CD8-positive, alpha-beta memory T cell (primary cell): ENCODE measurements at regions not wholly inside any gene's neighbourhood (a gene's known extent, or its start where the extent isn't known, plus 50 kb on each side); places are given as distances from the start of the nearest gene placed in this dataset.

ENCODE experiments used
- CTCF ChIA-PET: fragments of 350-600 bp; sonication (Branson Sonifier 250); formaldehyde crosslinking; loops from one replicate; lab custom pipeline; 2021; ENCODE audit warnings: antibody characterized with exemption; lab: Charles Lee
- POLR2A ChIA-PET: fragments of 350-600 bp; sonication (Branson Sonifier 250); formaldehyde crosslinking; loops from one replicate; lab custom pipeline; 2021; ENCODE audit warnings: antibody characterized with exemption; lab: Charles Lee
- DNase-seq, 5 donors: peaks; one replicate each; pipeline versions ENCODE4 v3.0.0 to v3.0.0-alpha.2; 2020 to 2022; ENCODE audit warnings: mixed read lengths in 1 of 5
- H3K27ac ChIP-seq: one replicate; pipeline ENCODE4 v1.7.0; 2013; ENCODE audit warnings: low read depth, mild to moderate bottlenecking, low read length, moderate library complexity
- H3K27me3 ChIP-seq: 2 replicates; pipeline ENCODE4 v1.7.0; 2013; ENCODE audit warnings: low read length, mild to moderate bottlenecking; ENCODE audit not compliant: insufficient read depth, poor library complexity, severe bottlenecking
- H3K36me3 ChIP-seq: 2 replicates; pipeline ENCODE4 v1.7.0; 2013; ENCODE audit warnings: mild to moderate bottlenecking, low read length, moderate library complexity; ENCODE audit not compliant: insufficient read depth
- H3K4me1 ChIP-seq: 2 replicates; pipeline ENCODE4 v1.7.0; 2013; ENCODE audit warnings: mild to moderate bottlenecking, low read length, moderate library complexity; ENCODE audit not compliant: insufficient read depth
- H3K4me3 ChIP-seq: 2 replicates; pipeline ENCODE4 v1.7.0; 2013; ENCODE audit warnings: mild to moderate bottlenecking, low read length
- H3K9me3 ChIP-seq: 2 replicates; pipeline ENCODE4 v1.7.0; 2013; ENCODE audit warnings: mild to moderate bottlenecking, low read length
- H3K27ac Mint-ChIP-seq, 8 donors: one replicate each; pipeline ENCODE4 v1.8.0; 2020 to 2021; ENCODE audit warnings: mixed read lengths in 8 of 8, mild to moderate bottlenecking in 6 of 8, inconsistent platforms in 3 of 8, moderate library complexity in 3 of 8
- H3K27me3 Mint-ChIP-seq, 2 donors: one replicate each; pipeline ENCODE4 v1.8.0; 2020 to 2021; ENCODE audit warnings: mixed read lengths in 2 of 2, mild to moderate bottlenecking in 1 of 2, moderate library complexity in 1 of 2
- H3K36me3 Mint-ChIP-seq, 3 donors: one replicate each; pipeline ENCODE4 v1.8.0; 2020 to 2021; ENCODE audit warnings: mixed read lengths in 3 of 3, inconsistent platforms in 1 of 3, mild to moderate bottlenecking in 1 of 3
- H3K4me1 Mint-ChIP-seq, 3 donors: one replicate each; pipeline ENCODE4 v1.8.0; 2020 to 2021; ENCODE audit warnings: mixed read lengths in 3 of 3, inconsistent platforms in 1 of 3, mild to moderate bottlenecking in 1 of 3
- H3K4me3 Mint-ChIP-seq, 7 donors: one replicate each; pipeline ENCODE4 v1.8.0; 2020 to 2021; ENCODE audit warnings: mixed read lengths in 7 of 7, mild to moderate bottlenecking in 6 of 7, moderate library complexity in 4 of 7, inconsistent platforms in 2 of 7
- H3K9me3 Mint-ChIP-seq, 5 donors: one replicate each; pipeline ENCODE4 v1.8.0; 2020 to 2022; ENCODE audit warnings: mixed read lengths in 5 of 5, mild to moderate bottlenecking in 3 of 5, moderate library complexity in 2 of 5, inconsistent platforms in 1 of 5

DNA sequence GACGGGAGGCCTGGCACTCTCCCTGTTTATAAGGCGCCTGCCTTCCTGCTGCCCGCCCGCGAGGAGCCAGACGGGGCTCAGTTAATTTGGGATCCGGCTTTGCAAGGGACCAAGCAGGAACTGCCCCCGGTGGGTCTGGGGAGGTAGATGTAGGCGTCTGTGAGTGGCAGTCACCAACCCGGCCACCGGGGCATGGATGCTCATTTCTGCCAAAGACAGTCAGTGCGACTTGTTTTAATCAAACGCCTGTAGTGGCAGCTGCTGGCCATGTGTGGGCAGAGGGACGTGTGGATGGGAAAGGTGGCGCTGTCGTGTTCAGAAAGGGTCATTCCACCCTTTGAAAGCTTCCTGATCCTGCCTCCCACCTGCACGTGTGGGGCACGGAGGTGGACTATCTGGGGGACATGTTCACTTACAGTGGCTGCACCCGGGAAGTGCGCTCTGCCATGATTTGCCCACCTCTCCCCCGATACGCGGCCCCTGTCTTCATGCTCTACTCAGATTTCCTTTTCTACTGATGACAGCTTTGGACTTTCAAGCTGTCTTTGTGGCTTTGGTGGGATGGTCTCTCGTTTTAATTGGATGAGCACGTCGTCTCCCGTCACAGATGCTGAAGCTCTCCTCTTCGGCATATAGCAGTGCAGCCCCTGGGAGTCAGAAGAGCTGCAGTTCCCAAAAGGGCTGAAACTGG is 60.3 kb upstream of the CIBAR2 start:
- Histone ChIP-seq H3K9me3 (no peaks in the 10 kb centered on the region), H3K4me1 (no peaks in the 10 kb centered on the region), H3K27ac (no peak overlapping the region), H3K36me3 (no peaks in the 10 kb centered on the region), H3K4me3 (no peak overlapping the region), H3K27me3 (peaks cover 5% of the 10 kb centered on the region)
- H3K27me3 Mint-ChIP-seq = peaks cover 22 to 67% of the 10 kb centered on the region in 2 donors
- no peaks in the 10 kb centered on the region for H3K9me3 Mint-ChIP-seq
- ChIA-PET POLR2A (no interaction called here), CTCF (no interaction called here)
- DNase-seq = no peak
- no peak overlapping the region for H3K27ac Mint-ChIP-seq
- H3K4me1 Mint-ChIP-seq = peaks cover 0 to 3% (median 1%) of the 10 kb centered on the region in 3 donors
- H3K4me3 Mint-ChIP-seq = peak overlapping the region in 1 of 7 donors; percentile 71
- no peaks in the 10 kb centered on the region for H3K36me3 Mint-ChIP-seq

DNA sequence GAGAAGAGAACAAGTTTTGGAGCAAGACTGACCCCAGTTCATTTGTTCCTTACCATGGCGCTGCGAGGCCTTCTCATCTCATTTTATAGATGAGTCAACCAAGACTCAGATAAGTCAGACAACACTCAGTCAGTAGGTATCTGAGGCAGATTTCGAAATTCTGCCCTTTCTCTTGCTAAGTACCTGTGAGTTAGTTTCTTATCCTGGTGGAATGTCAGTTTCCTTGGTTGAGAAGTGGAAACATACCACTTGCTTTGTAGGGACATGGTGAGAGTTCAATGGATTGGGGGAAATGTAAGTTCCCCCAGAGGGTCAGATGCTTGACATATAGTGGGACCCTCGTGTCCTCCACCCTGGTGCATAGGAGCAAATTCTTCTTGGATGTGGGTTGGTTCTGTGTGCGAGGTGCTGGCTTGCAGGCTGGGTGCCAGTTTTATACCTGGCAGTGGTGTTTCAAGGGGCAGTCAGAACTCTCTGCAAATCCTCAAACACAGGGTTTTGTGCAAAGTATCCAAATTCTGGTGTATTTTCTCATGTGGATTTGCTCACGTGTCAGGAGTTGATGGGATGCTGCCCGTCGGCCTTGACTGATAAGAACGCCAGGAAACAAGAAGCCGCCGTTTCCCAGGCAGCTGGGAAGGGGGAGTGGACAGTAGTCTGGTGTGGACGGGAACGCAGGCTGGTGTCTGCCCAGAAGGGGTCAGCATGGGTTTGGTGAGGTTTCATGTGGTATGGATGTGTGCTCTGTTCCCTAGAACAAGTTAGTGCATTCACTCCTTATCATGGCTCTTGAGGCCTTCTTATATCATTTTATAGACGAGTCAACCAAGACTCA is 61.1 kb upstream of the CIBAR2 start:
- CTCF ChIA-PET = no interaction called here
- POLR2A ChIA-PET = no interaction called here
- H3K9me3 Mint-ChIP-seq = no peaks in the 10 kb centered on the region
- no peak overlapping the region for H3K4me3 Mint-ChIP-seq
- peaks cover 0 to 3% (median 1%) of the 10 kb centered on the region in 3 donors for H3K4me1 Mint-ChIP-seq
- H3K36me3 ChIP-seq = no peaks in the 10 kb centered on the region
- no peaks in the 10 kb centered on the region for H3K4me1 ChIP-seq
- H3K36me3 Mint-ChIP-seq = no peaks in the 10 kb centered on the region
- DNase-seq = no peak
- peaks cover 21 to 68% of the 10 kb centered on the region in 2 donors for H3K27me3 Mint-ChIP-seq
- H3K27me3 ChIP-seq = peaks cover 5% of the 10 kb centered on the region
- no peaks in the 10 kb centered on the region for H3K9me3 ChIP-seq
- no peak overlapping the region for H3K27ac Mint-ChIP-seq
- H3K4me3 ChIP-seq = no peak overlapping the region
- H3K27ac ChIP-seq = no peak overlapping the region

DNA sequence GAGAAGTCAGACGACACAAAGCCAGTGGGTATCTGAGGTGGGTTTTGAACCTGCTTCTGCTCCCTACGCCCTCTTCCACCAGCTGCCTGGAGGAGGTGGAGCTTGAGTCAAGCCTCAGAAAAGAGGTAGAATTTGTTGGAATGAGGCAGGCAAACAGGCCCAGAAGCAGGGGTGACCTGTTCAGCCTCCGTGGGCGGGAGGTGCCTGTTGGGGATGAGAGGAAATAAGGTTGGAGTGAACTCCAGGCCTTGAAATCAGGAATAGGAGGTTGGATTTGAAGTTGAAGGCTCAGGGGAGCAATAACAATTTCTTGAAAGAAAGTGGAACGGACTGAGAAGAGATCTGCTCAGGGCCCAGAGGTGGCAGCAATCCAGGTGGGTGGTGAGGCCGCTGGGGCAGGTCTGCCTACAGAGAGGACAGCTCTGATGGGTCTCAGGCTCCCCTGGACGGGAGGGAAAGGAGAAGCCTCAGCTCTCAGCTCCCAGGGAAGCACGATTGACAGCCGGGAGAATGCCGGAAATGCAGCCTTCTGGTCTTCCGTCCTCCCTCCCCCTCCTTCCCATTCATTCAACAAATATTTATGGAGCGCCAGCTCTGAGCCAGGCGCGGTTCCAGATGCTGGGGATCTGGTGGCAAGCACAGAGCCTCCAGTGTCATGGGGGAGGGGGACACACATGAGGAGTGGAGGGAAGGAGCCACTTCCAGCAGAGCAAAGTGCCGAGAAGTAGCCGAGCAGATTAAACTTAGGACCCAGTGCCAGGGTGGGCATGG is 61.9 kb upstream of the CIBAR2 start:
- POLR2A ChIA-PET = no interaction called here
- DNase-seq = no peak
- Histone ChIP-seq H3K9me3 (no peaks in the 10 kb centered on the region), H3K36me3 (no peaks in the 10 kb centered on the region), H3K4me1 (no peaks in the 10 kb centered on the region), H3K27me3 (peaks cover 5% of the 10 kb centered on the region), H3K27ac (no peak overlapping the region), H3K4me3 (no peak overlapping the region)
- Mint-ChIP-seq H3K4me3 (no peak overlapping the region), H3K27me3 (peaks cover 21 to 71% of the 10 kb centered on the region in 2 donors), H3K27ac (no peak overlapping the region), H3K36me3 (no peaks in the 10 kb centered on the region), H3K9me3 (no peaks in the 10 kb centered on the region), H3K4me1 (peaks cover 0 to 3% (median 1%) of the 10 kb centered on the region in 3 donors)
- CTCF ChIA-PET = no interaction called here

DNA sequence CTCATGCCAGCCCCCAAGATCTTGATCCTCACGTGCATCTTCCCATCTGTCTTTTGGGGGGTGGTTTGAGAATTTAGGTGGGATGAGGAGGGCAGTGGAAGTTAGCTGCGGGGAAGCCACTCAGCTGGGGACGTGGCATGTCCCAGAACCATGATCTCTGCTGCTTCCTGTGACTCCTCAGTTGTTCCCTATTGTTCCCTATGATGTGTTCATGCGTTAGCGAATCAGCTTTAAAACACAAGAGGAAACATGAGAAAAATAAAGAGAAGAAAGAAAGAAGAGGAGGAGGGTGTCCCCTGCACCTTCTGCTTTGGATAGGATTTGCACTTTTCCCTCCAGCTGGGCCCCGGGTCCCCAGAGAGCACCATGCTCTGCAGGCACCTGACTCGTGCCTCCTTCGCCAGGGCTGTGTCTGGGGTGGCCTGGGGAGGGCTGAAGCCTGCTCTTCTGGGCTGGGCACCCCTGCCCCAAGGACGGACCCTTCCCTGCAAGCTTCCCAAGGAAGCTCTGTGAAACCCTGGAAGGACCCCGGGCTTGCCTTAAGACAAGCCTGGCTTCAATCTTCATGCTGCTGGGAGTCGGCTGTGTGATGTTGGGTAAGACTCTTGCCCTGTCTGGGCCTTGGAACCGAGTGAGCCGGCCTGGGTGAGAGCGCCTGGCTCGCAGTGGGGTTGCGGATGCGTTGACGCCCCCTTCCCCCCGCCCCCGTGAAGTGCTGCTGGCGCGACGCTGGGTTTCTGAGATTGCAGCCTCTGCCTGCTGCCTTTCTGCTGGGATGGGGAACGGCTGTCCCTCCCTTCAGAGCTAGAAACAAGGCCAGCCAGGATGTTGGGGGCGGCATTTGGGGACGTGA is 62.8 kb upstream of the CIBAR2 start:
- Mint-ChIP-seq H3K36me3 (no peaks in the 10 kb centered on the region), H3K9me3 (no peaks in the 10 kb centered on the region), H3K27ac (no peak overlapping the region), H3K4me3 (no peak overlapping the region), H3K27me3 (peaks cover 23 to 75% of the 10 kb centered on the region in 2 donors), H3K4me1 (peaks cover 0 to 3% (median 1%) of the 10 kb centered on the region in 3 donors)
- H3K36me3 ChIP-seq = no peaks in the 10 kb centered on the region
- H3K4me1 ChIP-seq = no peaks in the 10 kb centered on the region
- POLR2A ChIA-PET = no interaction called here
- no peaks in the 10 kb centered on the region for H3K9me3 ChIP-seq
- CTCF ChIA-PET = interaction anchor here (1.0 kb wide), 1 partner anchor 13 kb away, joined by 3 read pairs; no protein-coding TSS in a partner anchor
- H3K27ac ChIP-seq = no peak overlapping the region
- no peak for DNase-seq
- H3K27me3 ChIP-seq = peaks cover 5% of the 10 kb centered on the region
- no peak overlapping the region for H3K4me3 ChIP-seq

DNA sequence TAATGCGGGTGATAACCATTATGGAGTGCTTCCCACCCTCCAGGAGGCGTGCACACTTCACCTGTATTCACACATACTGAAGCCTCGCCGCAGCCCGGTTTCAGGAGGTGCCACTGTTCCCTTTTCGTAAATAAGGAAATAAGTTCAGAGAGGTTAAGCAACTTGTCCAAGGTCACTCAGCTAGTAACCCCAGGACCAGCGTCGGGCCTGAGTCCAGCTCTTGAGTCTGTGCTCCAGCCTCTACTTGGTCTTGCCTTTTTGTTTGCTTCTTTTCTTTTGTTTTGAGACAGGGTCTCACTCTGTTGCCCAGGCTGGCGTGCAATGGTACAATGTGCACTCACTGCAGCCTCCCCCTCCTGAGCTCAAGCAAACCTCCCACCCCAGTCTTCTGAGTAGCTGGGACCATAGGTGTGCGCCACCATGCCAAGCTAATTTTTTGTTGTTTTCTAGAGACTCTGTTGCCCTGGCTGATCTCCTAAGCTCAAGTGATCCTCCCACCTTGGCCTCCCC is 63.5 kb upstream of the CIBAR2 start:
- Mint-ChIP-seq H3K27me3 (peaks cover 23 to 72% of the 10 kb centered on the region in 2 donors), H3K36me3 (no peaks in the 10 kb centered on the region), H3K27ac (no peak overlapping the region), H3K9me3 (no peaks in the 10 kb centered on the region), H3K4me1 (peaks cover 0 to 3% (median 0%) of the 10 kb centered on the region in 3 donors), H3K4me3 (no peak overlapping the region)
- DNase-seq = no peak
- Histone ChIP-seq H3K27ac (no peak overlapping the region), H3K4me1 (no peaks in the 10 kb centered on the region), H3K36me3 (no peaks in the 10 kb centered on the region), H3K4me3 (no peak overlapping the region), H3K27me3 (peaks cover 5% of the 10 kb centered on the region), H3K9me3 (no peaks in the 10 kb centered on the region)
- ChIA-PET POLR2A (no interaction called here), CTCF (interaction anchor here (1.0 kb wide), 1 partner anchor 14 kb away, joined by 3 read pairs; no protein-coding TSS in a partner anchor)

DNA sequence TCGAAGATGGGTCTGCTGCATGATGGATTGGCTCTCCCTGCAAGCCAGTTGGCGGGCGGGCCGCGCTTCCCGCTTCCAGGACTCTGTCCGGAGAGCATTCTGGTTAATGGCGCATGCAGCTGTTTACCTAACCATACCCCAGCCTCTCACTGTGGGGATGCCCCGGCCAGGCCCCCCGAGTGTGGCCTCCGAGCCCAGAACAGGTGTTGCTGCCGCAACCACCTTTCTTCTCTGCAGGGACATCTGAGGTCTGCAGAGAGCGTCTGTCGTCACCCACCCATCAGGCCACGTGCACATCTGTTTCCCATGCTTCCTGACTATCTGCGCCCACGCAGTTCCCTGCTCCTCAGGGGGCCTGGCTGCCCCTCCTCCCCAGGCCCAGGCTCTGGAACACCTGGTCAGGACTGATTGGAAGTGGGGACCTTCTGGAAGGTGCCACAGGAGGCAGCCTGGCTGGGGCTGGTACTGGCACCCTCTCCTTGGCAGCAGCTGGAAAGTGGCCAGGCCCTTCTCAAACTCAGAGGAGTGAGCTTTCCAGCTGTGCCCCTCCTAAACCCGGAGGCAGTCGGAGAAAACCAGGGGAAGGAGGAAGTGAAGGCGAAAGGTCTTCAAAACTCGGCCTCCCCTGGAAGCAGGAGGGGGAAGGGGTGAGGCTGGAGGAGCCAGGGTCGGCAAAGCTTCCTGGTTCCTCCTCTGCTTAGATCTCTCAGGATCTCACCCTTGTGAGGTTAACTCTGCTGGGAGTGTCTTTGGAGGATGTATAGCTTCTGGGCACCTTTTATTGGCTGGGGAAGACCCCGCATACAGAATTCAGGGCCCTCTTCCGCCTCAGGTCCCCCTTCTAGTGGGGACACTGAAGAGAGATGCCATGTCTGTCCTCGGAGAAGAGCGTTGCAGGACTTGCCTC is 64.5 kb upstream of the CIBAR2 start:
- ChIA-PET POLR2A (no interaction called here), CTCF (interaction anchor here (1.0 kb wide), 1 partner anchor 15 kb away, joined by 3 read pairs; no protein-coding TSS in a partner anchor)
- Mint-ChIP-seq H3K27ac (no peak overlapping the region), H3K9me3 (no peaks in the 10 kb centered on the region), H3K4me1 (no peaks in the 10 kb centered on the region), H3K4me3 (no peak overlapping the region), H3K27me3 (peaks cover 21 to 64% of the 10 kb centered on the region in 2 donors), H3K36me3 (no peaks in the 10 kb centered on the region)
- Histone ChIP-seq H3K27me3 (no peaks in the 10 kb centered on the region), H3K4me3 (no peak overlapping the region), H3K36me3 (no peaks in the 10 kb centered on the region), H3K4me1 (no peaks in the 10 kb centered on the region), H3K9me3 (no peaks in the 10 kb centered on the region), H3K27ac (no peak overlapping the region)
- no peak for DNase-seq

DNA sequence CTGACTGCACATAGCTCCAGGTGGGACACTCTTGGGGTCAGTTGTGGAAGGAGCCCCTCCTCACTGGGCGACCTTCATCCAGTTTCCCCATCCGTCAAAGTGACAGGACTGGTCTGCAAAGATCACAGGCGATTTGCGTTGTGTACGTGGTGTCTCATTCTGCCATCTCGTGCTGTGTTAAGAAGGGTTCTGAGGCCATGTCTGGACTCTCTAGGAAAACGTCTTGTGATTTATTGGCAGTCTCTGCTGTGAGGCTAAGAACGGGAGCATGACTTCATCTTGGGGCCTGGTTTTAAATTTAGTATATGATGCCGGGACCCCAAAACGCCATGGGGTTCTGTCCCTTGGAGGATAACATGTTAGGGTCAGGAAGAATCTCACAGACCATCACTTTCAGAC is 65.2 kb upstream of the CIBAR2 start:
- Mint-ChIP-seq H3K27me3 (peaks cover 14 to 58% of the 10 kb centered on the region in 2 donors), H3K9me3 (no peaks in the 10 kb centered on the region), H3K4me1 (no peaks in the 10 kb centered on the region), H3K36me3 (no peaks in the 10 kb centered on the region), H3K4me3 (no peak overlapping the region), H3K27ac (no peak overlapping the region)
- H3K27me3 ChIP-seq = no peaks in the 10 kb centered on the region
- H3K36me3 ChIP-seq = no peaks in the 10 kb centered on the region
- ChIA-PET POLR2A (no interaction called here), CTCF (no interaction called here)
- no peak overlapping the region for H3K4me3 ChIP-seq
- H3K4me1 ChIP-seq = no peaks in the 10 kb centered on the region
- no peaks in the 10 kb centered on the region for H3K9me3 ChIP-seq
- no peak for DNase-seq
- no peak overlapping the region for H3K27ac ChIP-seq
